Activated CD8-positive, alpha-beta T cell treated with anti-CD3 and anti-CD28 coated beads for 36 hours (primary cell): ENCODE measurements at regions not wholly inside any gene's neighbourhood (a gene's known extent, or its start where the extent isn't known, plus 50 kb on each side); places are given as distances from the start of the nearest gene placed in this dataset.

Experiments used
- ATAC-seq: fragments of 200-7000 bp; cut with Tn5 transposase; one replicate; pipeline ENCODE4 v1.10.0; 2021; ENCODE audit warnings: mild to moderate bottlenecking, moderate library complexity
- CTCF ChIA-PET: fragments of 350-600 bp; sonication (Branson Sonifier 250); formaldehyde crosslinking; loops from one replicate; lab custom pipeline; 2021; ENCODE audit warnings: antibody characterized with exemption; lab: Charles Lee
- POLR2A ChIA-PET: fragments of 350-600 bp; sonication (Branson Sonifier 250); formaldehyde crosslinking; loops from one replicate; lab custom pipeline; 2021; ENCODE audit warnings: antibody characterized with exemption; lab: Charles Lee
- DNase-seq: peaks from one replicate; pipeline ENCODE4 v3.0.0-alpha.2; 2020
- H3K27ac Mint-ChIP-seq: one replicate; pipeline ENCODE4 v1.8.0; 2021; ENCODE audit warnings: mild to moderate bottlenecking, mixed read lengths
- H3K27me3 Mint-ChIP-seq: one replicate; pipeline ENCODE4 v1.8.0; 2021; ENCODE audit warnings: mixed read lengths
- H3K36me3 Mint-ChIP-seq: one replicate; pipeline ENCODE4 v1.8.0; 2021; ENCODE audit warnings: low read depth, mixed read lengths
- H3K4me1 Mint-ChIP-seq: one replicate; pipeline ENCODE4 v1.8.0; 2021; ENCODE audit warnings: low read depth, mixed read lengths
- H3K4me3 Mint-ChIP-seq: one replicate; pipeline ENCODE4 v1.8.0; 2021; ENCODE audit warnings: mild to moderate bottlenecking, moderate library complexity, mixed read lengths
- H3K9me3 Mint-ChIP-seq: one replicate; pipeline ENCODE4 v1.8.0; 2021; ENCODE audit warnings: mixed read lengths
- intact Hi-C: fragments of 100-400 bp; cut with micrococcal nuclease; formaldehyde crosslinking; loops from one replicate; pipeline ENCODE4 v1.10.0; 2022
- TF ChIP-seq, protein P1 (sequence below): fragments of 200-600 bp; IDR thresholded peaks from one replicate; pipeline ENCODE4 v1.8.0; 2022; ENCODE audit warnings: antibody characterized with exemption, mild to moderate bottlenecking

DNA sequence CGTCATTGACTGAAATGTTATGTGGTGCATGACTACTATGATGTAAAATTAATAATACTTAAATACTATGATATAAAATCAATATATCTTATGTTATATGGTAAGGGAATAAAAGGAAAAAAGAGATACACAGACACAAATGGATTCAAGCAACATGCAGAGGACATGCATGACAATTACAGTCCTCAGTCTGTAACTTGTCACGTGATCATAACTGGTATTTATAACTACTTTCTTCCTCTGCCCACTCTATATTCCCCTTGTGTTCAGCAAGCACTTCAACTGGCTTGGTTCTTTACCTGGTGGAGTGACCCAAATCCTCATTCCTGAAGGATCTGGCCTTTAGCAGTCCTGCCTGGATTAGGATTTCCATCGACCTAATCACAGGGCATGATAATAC lies 104.4 kb upstream of the FAM180A start:
- Mint-ChIP-seq H3K27ac (no peak overlapping the region), H3K36me3 (no peaks in the 10 kb centered on the region), H3K27me3 (peaks cover 5% of the 10 kb centered on the region), H3K4me3 (no peak overlapping the region), H3K9me3 (peaks cover 2% of the 10 kb centered on the region), H3K4me1 (no peaks in the 10 kb centered on the region)
- TF ChIP-seq, protein P1, sequence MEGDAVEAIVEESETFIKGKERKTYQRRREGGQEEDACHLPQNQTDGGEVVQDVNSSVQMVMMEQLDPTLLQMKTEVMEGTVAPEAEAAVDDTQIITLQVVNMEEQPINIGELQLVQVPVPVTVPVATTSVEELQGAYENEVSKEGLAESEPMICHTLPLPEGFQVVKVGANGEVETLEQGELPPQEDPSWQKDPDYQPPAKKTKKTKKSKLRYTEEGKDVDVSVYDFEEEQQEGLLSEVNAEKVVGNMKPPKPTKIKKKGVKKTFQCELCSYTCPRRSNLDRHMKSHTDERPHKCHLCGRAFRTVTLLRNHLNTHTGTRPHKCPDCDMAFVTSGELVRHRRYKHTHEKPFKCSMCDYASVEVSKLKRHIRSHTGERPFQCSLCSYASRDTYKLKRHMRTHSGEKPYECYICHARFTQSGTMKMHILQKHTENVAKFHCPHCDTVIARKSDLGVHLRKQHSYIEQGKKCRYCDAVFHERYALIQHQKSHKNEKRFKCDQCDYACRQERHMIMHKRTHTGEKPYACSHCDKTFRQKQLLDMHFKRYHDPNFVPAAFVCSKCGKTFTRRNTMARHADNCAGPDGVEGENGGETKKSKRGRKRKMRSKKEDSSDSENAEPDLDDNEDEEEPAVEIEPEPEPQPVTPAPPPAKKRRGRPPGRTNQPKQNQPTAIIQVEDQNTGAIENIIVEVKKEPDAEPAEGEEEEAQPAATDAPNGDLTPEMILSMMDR = no peak
- DNase-seq (no peak), ATAC-seq (no peak)
- intact Hi-C loops = no loop called here
- ChIA-PET POLR2A (no interaction called here), CTCF (no interaction called here)

- H3K4me1 Mint-ChIP-seq = no peaks in the 10 kb centered on the region
- ATAC-seq (no peak), DNase-seq (no peak)
- no peaks in the 10 kb centered on the region for H3K27me3 Mint-ChIP-seq
- H3K36me3 Mint-ChIP-seq = no peaks in the 10 kb centered on the region
- peaks cover 2% of the 10 kb centered on the region for H3K9me3 Mint-ChIP-seq
- ChIA-PET CTCF (no interaction called here), POLR2A (no interaction called here)
- no peak overlapping the region for H3K27ac Mint-ChIP-seq
- intact Hi-C loops = no loop called here
- no peak overlapping the region for H3K4me3 Mint-ChIP-seq
- TF ChIP-seq, protein P1 = no peak
These were observed 98.6 kb upstream of the FAM180A start for GRCh38 chr7:135847242-135847641.

- no peak for ATAC-seq
- TF ChIP-seq, protein P1 = no peak
- ChIA-PET CTCF (no interaction called here), POLR2A (no interaction called here)
- H3K4me3 Mint-ChIP-seq = no peak overlapping the region
- H3K27ac Mint-ChIP-seq = no peak overlapping the region
- no peak for DNase-seq
- H3K9me3 Mint-ChIP-seq = no peaks in the 10 kb centered on the region
- H3K27me3 Mint-ChIP-seq = no peaks in the 10 kb centered on the region
- intact Hi-C loops = no loop called here
- no peaks in the 10 kb centered on the region for H3K36me3 Mint-ChIP-seq
- H3K4me1 Mint-ChIP-seq = no peaks in the 10 kb centered on the region
These were observed 97.7 kb upstream of the FAM180A start for GRCh38 chr7:135846339-135846738.

- Mint-ChIP-seq H3K4me3 (no peak overlapping the region), H3K27me3 (no peaks in the 10 kb centered on the region), H3K27ac (no peak overlapping the region), H3K4me1 (no peaks in the 10 kb centered on the region), H3K36me3 (no peaks in the 10 kb centered on the region), H3K9me3 (no peaks in the 10 kb centered on the region)
- ATAC-seq (no peak), DNase-seq (no peak)
- ChIA-PET CTCF (no interaction called here), POLR2A (no interaction called here)
- TF ChIP-seq, protein P1 = no peak
- intact Hi-C loops = no loop called here
These were observed 96.9 kb upstream of the FAM180A start for GRCh38 chr7:135845415-135846075.

- ChIA-PET POLR2A (no interaction called here), CTCF (no interaction called here)
- H3K4me1 Mint-ChIP-seq = no peaks in the 10 kb centered on the region
- H3K27me3 Mint-ChIP-seq = no peaks in the 10 kb centered on the region
- ATAC-seq = no peak
- no peak overlapping the region for H3K4me3 Mint-ChIP-seq
- intact Hi-C loops = no loop called here
- H3K36me3 Mint-ChIP-seq = no peaks in the 10 kb centered on the region
- DNase-seq = no peak
- TF ChIP-seq, protein P1 = no peak
- no peaks in the 10 kb centered on the region for H3K9me3 Mint-ChIP-seq
- H3K27ac Mint-ChIP-seq = no peak overlapping the region
These were observed 96.3 kb upstream of the FAM180A start for GRCh38 chr7:135844903-135845302.
